ENCODE measurements at regions not wholly inside any gene's neighbourhood (a gene's known extent, or its start where the extent isn't known, plus 50 kb on each side); places are given as distances from the start of the nearest gene placed in this dataset.

GRCh38 chr2:23199115-23199918 lies 185.7 kb upstream of the KLHL29 start:
- Histone ChIP-seq H3K9me3 (peaks cover 0 to 9% (median 6%) of the 10 kb centered on the region in 4 donors), H3K36me3 (no peaks in the 10 kb centered on the region), H3K4me3 (no peak overlapping the region), H3K27me3 (no peaks in the 10 kb centered on the region), H3K27ac (no peak overlapping the region), H3K4me1 (no peaks in the 10 kb centered on the region)
- TF ChIP-seq CTCF (IDR thresholded peaks at IDR 0.05) (no peak), POLR2A (IDR thresholded peaks at IDR 0.05) (no peak), POLR2AphosphoS5 (IDR thresholded peaks at IDR 0.05) (no peak), EP300 (IDR thresholded peaks at IDR 0.05) (no peak)
- no peak for DNase-seq
- WGBS, 5 donors: 66 to 83% (median 69%) methylated on average over 7 of the region's 7 CpGs
- intact Hi-C loops (cut with DNase I; ENCODE audit: low total_unique reads): no loop called here

- Histone ChIP-seq H3K9me3 (peaks cover 0 to 9% (median 6%) of the 10 kb centered on the region in 4 donors), H3K4me3 (no peak overlapping the region), H3K27ac (no peak overlapping the region), H3K36me3 (no peaks in the 10 kb centered on the region), H3K27me3 (no peaks in the 10 kb centered on the region), H3K4me1 (no peaks in the 10 kb centered on the region)
- 86 to 94% (median 93%) methylated on average over 2 of the region's 2 CpGs for WGBS, 5 donors
- intact Hi-C loops (cut with DNase I; ENCODE audit: low total_unique reads): no loop called here
- TF ChIP-seq EP300 (IDR thresholded peaks at IDR 0.05) (no peak), POLR2A (IDR thresholded peaks at IDR 0.05) (no peak), CTCF (IDR thresholded peaks at IDR 0.05) (no peak), POLR2AphosphoS5 (IDR thresholded peaks at IDR 0.05) (no peak)
- DNase-seq: no peak
Observed at GRCh38 chr2:23200068-23200786, 184.8 kb upstream of the KLHL29 start.

- Histone ChIP-seq H3K9me3 (peaks cover 0 to 9% (median 6%) of the 10 kb centered on the region in 4 donors), H3K27ac (no peak overlapping the region), H3K27me3 (no peaks in the 10 kb centered on the region), H3K4me1 (no peaks in the 10 kb centered on the region), H3K36me3 (no peaks in the 10 kb centered on the region), H3K4me3 (no peak overlapping the region)
- no peak for TF ChIP-seq CTCF (IDR thresholded peaks at IDR 0.05)
- no peak for TF ChIP-seq POLR2AphosphoS5 (IDR thresholded peaks at IDR 0.05)
- no peak for TF ChIP-seq EP300 (IDR thresholded peaks at IDR 0.05)
- no peak for TF ChIP-seq POLR2A (IDR thresholded peaks at IDR 0.05)
- WGBS, 5 donors: 66 to 82% (median 79%) methylated on average over 5 of the region's 5 CpGs
- DNase-seq: no peak
- intact Hi-C loops (cut with DNase I; ENCODE audit: low total_unique reads): no loop called here
Observed at GRCh38 chr2:23200787-23201114, 184.2 kb upstream of the KLHL29 start.

GRCh38 chr2:23203383-23203782 lies 181.6 kb upstream of the KLHL29 start:
- DNase-seq: no peak
- H3K4me1 ChIP-seq: peaks cover 0 to 9% (median 4%) of the 10 kb centered on the region in 4 donors
- no peaks in the 10 kb centered on the region for H3K27me3 ChIP-seq
- peaks cover 0 to 9% (median 6%) of the 10 kb centered on the region in 4 donors for H3K9me3 ChIP-seq
- H3K4me3 ChIP-seq: no peak overlapping the region
- H3K36me3 ChIP-seq: no peaks in the 10 kb centered on the region
- H3K27ac ChIP-seq: no peak overlapping the region
- intact Hi-C loops (cut with DNase I; ENCODE audit: low total_unique reads): no loop called here
- TF ChIP-seq CTCF (IDR thresholded peaks at IDR 0.05) (no peak), POLR2AphosphoS5 (IDR thresholded peaks at IDR 0.05) (no peak), EP300 (IDR thresholded peaks at IDR 0.05) (no peak), POLR2A (IDR thresholded peaks at IDR 0.05) (no peak)
